GM18870 (cell line): ENCODE measurements at regions not wholly inside any gene's neighbourhood (a gene's known extent, or its start where the extent isn't known, plus 50 kb on each side); places are given as distances from the start of the nearest gene placed in this dataset.
"Not testable (repeated sequence)": the region's sequence is repeated elsewhere in the genome, so short reads cannot be mapped to it uniquely, and the experiment has no call there.

Experiments
- ATAC-seq: cut with Tn5 transposase; IDR thresholded peaks from one replicate; pipeline ENCODE4 v1.9.1; 2021; ENCODE audit warnings: moderate library complexity; ENCODE audit not compliant: unreplicated experiment

DNA sequence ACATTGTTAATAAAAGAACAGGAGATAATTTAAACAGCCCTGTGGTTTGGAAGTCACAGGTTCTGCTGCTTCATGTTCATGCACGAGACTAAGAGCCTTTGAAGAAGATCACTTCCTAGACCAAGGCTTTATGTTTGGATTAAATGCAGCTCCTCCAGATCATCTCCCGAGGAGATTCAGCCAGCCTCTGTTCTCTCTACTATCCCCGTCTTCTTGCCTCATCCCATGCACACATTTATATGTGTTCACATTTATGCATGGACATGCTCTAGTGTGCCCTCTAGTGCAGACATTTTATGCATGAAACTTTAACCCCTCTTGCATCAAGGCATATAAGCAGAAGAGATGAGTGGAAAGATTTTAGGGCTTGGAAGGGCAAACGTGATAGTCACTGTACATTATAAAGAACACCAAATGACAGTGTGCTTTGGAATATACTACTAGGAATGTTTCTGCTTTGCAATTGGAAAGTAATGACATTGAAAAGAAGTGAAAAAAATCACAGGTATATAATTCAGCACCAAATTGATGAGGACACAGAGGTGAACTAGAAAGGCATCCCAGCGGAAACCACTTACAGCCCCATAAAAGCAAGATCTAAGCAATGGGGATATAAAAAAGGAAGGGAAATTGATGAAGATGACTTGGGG is 271.5 kb upstream of the PLGLB2 start:
- ATAC-seq: not testable (repeated sequence)

DNA sequence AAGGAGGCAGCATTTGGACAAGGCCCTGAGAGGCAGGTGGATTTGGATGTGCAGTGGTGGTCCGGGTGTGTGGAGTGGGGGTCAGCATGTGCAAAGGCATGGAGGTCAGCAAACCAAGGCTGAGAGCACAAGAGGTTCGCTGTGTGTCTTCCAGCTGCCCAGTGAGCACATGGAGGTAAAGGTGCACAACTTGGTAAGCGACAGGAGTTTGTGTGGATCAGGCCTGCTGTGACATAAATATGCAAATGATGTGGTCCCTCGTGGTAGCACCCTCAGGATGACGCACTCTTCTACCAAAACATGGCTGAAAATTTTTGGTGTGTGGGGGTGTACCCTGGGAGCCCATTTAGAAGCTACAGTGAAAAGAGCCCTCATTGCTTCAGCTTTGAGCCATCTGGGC is 271.0 kb upstream of the PLGLB2 start:
- not testable (repeated sequence) for ATAC-seq

DNA sequence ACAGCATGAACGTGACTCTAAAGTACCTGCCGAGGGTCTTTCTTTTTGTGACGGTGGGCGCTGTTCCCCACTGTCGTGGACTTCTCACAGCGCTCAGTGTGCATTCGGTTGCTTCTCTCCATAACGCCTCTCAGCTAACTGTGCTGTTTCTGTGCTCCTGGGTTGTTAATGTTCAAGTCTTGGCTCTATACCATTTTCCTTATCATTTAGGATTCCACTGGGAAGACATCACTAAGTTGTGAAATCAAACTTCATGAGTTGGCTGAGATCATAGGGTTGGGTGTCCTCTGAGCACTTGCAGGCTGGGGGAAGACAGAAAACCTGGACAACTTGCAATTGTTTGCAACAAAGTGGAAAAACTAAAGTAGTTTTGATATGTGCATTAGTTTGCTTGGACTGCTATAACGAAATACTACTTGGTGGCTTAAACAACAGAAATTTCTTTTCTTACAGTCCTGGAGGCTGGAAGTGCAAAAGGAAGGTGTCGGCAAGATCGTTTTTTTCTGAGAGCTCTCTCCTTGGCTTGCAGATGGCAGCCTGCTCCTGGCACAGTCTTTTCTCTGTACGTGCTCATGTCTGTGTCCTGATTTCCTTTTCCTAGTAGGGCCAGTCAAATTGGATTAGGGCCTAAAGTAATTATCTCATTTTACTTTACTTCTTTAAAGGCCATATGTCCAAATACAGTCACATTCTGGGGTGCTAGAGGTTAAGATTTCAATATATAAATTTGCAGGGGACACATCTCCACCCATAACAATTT is 270.0 kb upstream of the PLGLB2 start:
- ATAC-seq: not testable (repeated sequence)

DNA sequence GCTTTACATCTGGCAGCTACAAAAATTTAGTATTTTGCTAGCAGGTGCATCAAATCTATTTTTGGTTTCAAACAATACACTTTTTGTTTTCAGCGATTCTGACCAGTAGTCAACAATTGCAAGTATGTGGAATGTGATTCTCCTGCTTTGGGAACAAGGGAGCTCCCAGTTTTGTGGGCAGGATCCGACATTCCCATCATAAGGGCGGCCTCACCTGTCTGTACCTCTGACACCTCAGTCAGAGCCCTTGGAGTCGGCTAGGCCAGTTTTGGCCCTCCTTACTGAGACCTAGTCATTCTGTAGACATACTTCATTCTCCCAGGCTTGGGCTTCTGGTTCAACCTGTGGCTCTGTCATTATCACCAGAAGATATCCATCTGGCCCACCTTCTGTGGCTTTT is 269.0 kb upstream of the PLGLB2 start:
- not testable (repeated sequence) for ATAC-seq

DNA sequence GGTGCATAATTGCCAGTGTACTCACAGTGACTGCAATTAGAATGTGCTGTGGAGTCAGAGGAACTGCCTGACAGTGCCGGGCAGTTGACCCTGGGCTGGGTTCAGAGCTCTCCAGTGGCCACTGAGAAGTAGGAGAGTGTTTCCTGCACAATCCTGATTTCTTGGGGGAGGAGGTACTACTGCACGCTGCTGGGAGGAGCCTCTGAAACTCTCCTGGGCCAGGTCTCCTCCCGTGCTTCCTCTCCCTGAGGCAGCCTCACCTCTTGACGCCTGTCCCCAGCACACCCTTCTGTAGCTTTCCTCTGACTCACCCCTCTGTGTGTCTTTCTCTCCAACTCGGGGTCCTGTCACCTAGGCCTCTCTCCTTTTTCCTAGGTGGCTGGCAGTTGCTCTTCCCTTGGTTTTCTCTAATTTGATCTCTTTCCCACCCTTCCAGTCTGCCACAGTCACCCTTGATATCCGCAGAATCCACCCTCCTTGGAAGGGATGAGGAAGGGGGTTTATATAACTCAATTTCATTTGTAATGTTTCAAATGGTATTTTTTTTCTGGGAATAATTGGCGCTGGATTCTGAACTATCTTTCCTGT is 264.7 kb upstream of the PLGLB2 start:
- not testable (repeated sequence) for ATAC-seq

DNA sequence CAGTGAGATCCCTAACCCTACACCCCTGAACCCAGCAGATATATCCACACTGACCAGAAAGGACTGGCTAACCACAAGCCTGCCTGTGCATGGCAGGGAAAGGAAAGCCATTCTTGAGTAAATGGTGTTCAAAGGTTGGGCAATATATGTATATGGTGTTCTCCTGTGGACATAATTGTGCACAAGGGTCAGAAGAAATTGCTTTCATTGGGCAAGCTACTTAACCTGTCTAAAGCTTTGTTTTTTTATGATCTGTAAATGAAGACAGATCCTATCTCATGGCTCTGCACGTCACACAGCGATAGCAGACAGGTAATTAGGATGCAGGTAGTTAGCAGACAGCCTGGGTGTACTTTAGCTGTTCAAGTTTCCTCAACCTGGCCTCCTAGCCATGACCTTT is 263.5 kb upstream of the PLGLB2 start:
- not testable (repeated sequence) for ATAC-seq

DNA sequence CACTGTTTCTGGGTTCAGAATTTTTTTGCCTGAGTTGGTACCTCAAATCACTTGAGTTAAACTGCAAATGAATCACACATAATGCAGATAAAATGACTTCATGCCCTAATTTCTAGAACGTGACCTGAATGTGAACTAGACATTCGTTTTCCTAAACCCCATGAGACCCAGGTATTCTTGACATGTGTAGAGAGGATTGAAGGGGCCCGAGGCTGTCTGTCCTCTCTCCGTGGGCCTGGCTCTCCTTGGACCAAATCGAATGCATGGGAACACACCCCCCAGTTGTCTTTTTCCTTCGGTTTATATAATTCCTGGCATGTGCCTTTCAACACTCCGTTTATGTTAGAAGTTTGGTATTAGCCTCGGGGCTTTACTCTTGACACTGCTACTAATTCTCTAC is 262.4 kb upstream of the PLGLB2 start:
- ATAC-seq: not testable (repeated sequence)

DNA sequence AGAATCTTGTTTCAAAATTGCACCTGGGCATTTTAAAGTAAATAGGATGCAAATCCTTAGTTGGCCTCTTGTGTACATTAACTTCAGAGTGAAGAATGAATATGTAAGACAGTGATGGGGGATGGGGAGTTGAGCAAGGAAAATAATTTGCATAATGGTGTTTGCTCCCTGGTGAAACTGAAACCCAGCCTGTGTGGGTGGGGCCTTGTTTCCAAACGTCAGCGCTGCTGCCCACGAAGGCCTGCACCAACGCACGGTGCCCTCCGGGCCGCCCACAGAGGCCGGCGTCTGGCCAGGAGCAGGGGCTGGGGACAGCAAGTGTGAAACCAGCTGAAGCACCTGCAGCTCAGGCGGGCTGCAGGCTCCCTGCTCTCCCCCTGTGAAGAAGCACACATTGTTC is 262.0 kb upstream of the PLGLB2 start:
- peak; percentile 88 for ATAC-seq

DNA sequence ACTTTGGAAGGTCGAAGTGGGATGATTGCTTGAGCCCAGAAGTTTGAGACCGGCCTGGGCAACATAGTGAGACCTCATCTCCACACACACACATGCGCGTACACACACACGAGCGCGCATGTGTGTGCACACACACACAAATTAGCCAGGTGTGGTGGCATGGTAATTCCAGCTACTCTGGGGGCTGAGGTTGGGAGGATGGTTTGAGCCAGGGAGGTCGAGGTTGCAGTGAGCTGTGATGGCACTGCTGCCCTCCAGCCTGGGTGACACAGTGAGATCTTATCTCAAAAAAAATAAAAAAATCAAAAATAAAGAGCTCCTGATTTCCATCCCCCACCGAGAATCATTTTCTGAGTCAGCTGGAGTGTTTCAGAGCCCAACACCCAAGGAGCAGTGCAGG is 261.5 kb upstream of the PLGLB2 start:
- not testable (repeated sequence) for ATAC-seq

DNA sequence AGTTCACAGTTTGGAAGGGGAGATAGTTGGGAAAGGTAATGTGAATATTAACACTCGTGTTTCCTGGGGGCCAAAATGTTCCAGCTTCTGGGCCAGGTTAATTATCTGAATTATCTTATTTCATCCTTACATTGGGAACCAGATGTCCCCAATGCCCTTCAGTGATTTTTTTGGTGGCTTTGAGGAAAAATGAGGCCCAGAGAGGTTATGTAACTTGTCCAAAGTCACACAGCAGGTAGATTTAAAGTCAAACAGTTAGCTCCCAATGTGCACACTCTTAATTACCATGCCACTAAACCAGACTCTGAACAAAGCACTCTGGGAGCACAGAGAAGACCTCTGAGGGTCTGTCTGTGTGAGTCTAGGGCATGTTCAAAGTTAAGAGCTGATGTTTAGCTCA is 259.9 kb upstream of the PLGLB2 start:
- not testable (repeated sequence) for ATAC-seq

DNA sequence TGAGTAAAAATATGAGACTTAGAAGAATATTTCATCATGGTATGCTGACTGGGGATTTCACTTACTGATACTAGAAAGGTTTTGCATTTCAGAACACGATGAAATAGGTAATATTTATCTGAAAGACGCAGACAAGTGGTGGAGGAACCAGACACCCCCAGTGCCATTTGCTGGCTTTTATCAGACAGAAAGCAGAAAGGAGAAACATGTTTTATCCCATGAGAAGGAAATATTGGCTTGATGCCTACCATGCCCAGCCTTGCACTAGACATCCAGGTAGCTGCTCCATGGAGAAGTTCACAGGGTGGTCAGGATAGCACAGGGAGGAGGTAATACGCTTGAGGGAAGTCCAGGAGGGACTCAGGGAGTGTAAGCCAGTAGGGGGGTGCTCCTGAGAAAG is 258.9 kb upstream of the PLGLB2 start:
- ATAC-seq: not testable (repeated sequence)

DNA sequence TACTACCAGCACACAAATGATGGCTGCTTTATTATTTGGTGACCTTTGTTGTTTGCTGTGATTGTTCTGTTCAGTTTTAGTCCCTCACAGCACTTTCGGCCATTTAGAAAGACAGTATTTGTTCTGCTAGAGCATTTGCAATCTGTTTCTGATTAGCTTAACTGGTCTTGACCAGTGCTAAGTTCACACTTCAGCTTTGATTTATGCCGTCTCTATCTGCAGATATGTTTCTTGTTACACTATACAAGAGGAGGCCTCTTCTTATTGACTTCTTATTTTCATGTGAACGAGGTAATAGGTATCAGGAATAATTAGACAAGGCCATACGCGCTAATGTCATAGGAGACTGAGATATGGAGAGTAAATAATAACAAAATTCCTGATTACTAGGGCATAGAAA is 253.0 kb upstream of the PLGLB2 start:
- ATAC-seq: not testable (repeated sequence)

DNA sequence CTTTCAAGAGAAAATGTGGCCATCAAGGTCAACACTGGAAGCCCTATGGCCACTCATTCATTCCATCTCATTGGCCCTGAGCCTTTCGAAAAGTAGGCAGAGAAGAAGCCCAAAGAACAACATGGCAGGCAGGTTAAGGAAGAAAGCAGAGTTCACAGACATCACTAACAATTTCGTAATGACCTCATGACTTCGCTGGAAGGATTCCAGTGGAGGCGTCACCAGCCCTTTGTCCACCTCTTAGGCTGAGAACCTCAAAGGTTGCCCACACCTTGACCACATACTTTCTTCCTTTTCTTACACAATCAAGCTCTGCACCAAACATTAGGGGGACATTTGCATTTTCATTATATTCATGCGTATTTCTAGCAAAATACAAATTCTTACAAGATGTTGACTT is 252.4 kb upstream of the PLGLB2 start:
- ATAC-seq: not testable (repeated sequence)

DNA sequence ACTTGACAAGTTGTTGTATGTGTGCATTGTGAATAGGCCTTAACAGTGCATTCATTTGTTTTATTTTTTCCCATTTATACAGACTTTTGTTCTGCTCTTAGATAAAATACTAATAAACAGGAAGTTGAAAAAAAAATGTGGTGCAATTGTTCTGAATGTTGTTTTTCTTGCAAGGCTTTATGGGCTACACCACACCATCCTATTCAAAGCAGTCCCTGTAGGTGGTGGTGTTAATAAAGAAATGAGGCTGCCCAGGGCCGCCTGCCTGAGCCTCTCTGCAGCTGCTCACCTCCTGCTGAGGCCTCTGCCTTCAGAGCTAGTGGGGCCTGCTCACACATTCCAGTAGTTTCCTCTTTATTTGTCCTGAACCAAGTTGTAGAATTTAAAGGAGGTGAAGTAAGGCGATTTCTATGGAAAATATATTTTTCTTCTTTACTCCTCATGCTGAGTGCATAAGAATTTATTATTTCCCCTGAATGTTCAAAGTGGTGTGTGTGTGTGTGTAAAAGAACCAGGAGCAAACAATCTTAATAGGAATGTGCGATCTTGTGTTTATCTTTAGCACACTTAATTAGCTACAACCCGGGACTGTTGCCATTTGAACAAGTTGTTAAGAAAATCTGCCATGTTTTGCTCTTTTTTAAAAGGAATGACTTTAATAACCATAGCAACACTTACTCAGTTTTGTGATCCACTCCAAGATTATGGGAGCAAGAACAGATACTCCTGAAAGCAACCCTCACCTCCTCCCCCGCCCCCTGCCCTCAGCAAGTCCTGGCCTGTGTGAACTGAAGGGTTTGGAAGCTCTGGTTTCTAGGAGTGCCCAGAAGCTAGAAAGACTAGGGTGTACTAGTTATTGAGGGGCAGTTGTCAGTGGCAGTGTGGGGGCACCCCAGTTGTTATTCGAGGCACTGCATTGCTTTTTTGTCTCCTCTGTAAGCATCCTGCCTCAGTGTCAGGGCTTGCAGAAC is 251.6 kb upstream of the PLGLB2 start:
- peak; percentile 51 for ATAC-seq

DNA sequence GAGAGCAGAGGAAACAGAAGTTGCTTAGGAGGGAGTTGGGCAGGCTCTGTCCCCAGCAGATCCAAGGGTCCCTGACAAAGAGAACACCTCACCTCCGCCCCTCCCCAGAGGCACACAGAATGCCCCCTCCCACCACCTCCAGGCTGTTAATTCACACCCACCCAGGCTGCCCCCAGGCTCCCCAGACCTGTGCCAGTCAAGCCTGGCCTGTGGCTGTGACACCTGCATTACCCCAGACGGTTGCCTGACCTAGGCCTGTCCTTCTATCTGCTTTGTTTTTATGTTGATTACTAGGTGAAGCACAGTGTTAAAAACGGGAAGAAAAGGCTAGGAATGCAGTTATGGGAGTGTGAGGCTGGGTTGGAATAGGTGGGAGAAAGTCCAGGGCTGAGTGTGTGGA is 250.8 kb upstream of the PLGLB2 start:
- not testable (repeated sequence) for ATAC-seq

DNA sequence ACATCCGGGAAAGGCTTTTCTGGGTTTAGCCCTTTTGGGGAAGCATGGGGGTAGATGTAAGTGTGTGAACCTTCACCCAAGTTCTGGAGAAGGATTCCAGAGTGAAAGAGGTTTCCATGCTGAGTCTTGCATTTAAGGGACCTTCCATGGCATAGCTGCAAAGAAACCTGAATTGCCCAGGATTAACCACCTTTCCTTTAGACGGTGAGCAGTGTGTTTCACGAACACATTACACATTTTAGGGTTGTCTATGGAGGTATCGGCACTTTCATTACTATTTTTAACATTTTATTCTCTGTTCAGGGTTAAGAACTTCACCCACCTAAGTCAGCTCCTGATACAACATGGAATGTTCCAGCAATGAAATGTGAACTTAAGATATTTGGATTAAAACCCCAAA is 250.2 kb upstream of the PLGLB2 start:
- peak; percentile 15 for ATAC-seq

DNA sequence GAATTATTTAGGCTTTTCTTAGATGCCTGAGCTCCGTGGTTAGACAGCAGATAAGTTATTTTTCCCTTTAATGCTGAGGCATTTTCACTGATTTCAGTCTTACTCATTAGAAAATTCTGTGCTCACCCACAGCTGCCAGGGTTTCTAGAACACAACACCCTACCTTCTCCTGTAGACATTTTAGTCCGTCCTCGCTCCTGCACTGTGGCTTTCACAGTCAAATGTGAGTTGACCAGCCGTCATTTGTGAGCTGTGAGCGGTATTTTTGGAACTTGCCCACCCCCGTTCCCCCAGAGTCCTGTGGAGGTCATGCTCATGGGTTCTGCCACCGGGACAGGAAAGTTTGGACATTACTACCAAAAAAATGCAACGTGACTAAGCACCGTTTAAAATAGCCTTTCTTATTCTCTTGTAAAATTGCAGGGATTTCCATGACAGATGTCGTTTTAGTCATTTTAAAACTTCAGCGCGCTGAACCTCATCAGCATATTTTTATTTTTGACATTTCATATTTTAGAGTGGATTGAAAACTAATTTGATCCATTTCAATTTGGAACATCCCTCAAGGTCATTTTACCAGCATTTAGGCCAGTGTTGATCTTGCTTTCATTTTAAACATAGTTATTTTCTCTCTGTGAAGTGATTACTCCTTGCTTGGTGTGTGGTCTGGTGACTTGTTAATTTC is 249.6 kb upstream of the PLGLB2 start:
- ATAC-seq: peak; percentile 56

DNA sequence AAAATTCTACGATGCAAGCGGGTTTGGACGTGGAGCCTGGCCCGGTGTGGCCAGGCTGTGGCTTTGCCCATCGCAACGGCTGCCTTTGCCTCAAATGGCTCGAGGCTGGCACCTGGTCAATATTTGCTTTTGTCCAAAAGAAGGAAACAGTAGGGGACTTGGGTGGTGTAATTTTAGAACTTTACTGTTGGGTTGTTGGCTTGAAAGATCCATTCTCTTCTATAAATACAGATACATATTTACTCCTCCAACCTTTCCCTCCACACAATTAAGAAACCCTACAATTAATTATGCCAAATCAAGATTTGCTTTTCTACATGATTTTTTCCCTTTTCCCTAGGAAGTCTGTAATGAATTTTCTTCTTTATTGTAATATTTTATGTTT is 249.0 kb upstream of the PLGLB2 start:
- not testable (repeated sequence) for ATAC-seq

DNA sequence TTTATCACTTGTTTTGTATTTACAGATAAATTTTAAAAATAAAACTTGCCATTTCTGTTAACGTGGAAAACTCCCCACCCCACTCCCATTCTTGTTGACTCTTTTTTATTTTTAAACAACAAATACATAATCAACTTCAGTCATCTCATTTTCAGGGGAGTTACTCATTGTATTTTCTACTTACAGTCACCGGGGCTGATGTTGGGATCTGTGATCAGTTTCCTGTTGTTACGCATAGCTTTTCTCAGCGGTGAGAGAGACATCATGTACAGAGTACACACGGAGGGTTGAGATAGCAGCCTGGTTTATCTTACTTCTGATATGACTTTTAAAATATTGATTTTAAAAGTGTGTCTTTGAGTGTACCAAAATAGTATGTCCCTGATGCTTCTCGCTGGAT is 248.0 kb upstream of the PLGLB2 start:
- not testable (repeated sequence) for ATAC-seq

DNA sequence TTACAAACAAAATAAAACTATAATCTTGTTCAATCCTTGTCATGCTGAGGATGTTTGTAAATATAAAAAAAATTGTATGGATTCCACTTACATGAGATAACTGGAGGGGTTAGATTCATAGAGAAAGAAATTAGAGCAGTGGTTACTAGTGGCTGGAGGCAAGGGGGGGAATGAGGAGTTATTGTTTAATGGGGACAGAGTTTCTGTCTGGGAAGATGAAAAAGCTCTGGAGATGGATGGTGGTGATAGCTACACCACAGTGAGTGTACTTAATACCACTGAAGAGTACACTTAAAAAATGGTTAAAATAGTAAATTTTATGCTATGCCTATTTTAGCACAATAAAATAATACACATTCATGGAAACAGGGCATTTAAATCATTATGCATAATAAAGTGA is 247.5 kb upstream of the PLGLB2 start:
- ATAC-seq: not testable (repeated sequence)
